Testis (tissue), 2 donors: ENCODE measurements at regions not wholly inside any gene's neighbourhood (a gene's known extent, or its start where the extent isn't known, plus 50 kb on each side); places are given as distances from the start of the nearest gene placed in this dataset.

ENCODE experiments used
- DNase-seq: peaks from one replicate; pipeline ENCODE4 v3.0.0-alpha.2; 2019
- H3K27ac ChIP-seq, 2 donors: fragments of 200-600 bp; sonication (generic); one replicate each; pipeline ENCODE4 v1.5.1; 2019
- H3K27me3 ChIP-seq: fragments of 200-600 bp; sonication (generic); one replicate; pipeline ENCODE4 v1.5.1; 2019
- H3K36me3 ChIP-seq: fragments of 200-600 bp; sonication (generic); one replicate; pipeline ENCODE4 v1.5.1; 2017; ENCODE audit warnings: low read depth; ENCODE audit errors: missing control alignments
- H3K4me1 ChIP-seq: fragments of 200-600 bp; sonication (generic); one replicate; pipeline ENCODE4 v1.5.1; 2019
- H3K4me3 ChIP-seq, 2 donors: fragments of 200-600 bp; sonication (generic); one replicate each; pipeline ENCODE4 v1.5.1; 2017 to 2019
- H3K9me3 ChIP-seq: fragments of 200-600 bp; sonication (generic); one replicate; pipeline ENCODE4 v1.5.1; 2017
- CTCF ChIP-seq, 3 experiments: fragments of 450-650 bp in 2 of 3; fragments of 200-600 bp in 1 of 3; sonication (generic) in 1 of 3; IDR thresholded peaks; one replicate each; pipeline ENCODE4 v1.5.1; 2016 to 2019; ENCODE audit warnings: antibody characterized with exemption in 3 of 3, mild to moderate bottlenecking in 2 of 3, moderate library complexity in 1 of 3
- POLR2A ChIP-seq: fragments of 450-650 bp; IDR thresholded peaks from one replicate; pipeline ENCODE4 v1.6.1; 2017; ENCODE audit warnings: antibody characterized with exemption, mild to moderate bottlenecking, moderate library complexity
- WGBS, 2 donors: methylation state at CpG; one replicate each; pipeline ENCODE4 v1.1.5; 2018; 5-methylcytosine and 5-hydroxymethylcytosine counted together
- intact Hi-C: fragments of 100-400 bp; cut with DNase I; formaldehyde crosslinking; loops from one replicate; pipeline ENCODE4 v1.15.1; 2023; ENCODE audit warnings: low total_unique reads

- peaks cover 2% of the 10 kb centered on the region for H3K4me1 ChIP-seq
- TF ChIP-seq POLR2A (no peak), CTCF (IDR thresholded peaks at IDR 0.05) (no peak)
- intact Hi-C loops, result no loop called here
- H3K4me3 ChIP-seq, result no peak overlapping the region
- DNase-seq, result no peak
- no peaks in the 10 kb centered on the region for H3K36me3 ChIP-seq
- 76 to 100% methylated on average over 2 to 5 of the region's 5 CpGs for WGBS, 2 donors
- H3K27ac ChIP-seq, result no peak overlapping the region
- no peaks in the 10 kb centered on the region for H3K27me3 ChIP-seq
- H3K9me3 ChIP-seq, result no peaks in the 10 kb centered on the region
Observed at GRCh38 chrX:39740078-39740477, 357.7 kb downstream of the BCOR start.

- H3K36me3 ChIP-seq, result no peaks in the 10 kb centered on the region
- no peak overlapping the region for H3K27ac ChIP-seq
- intact Hi-C loops, result no loop called here
- no peaks in the 10 kb centered on the region for H3K27me3 ChIP-seq
- H3K4me3 ChIP-seq, result no peak overlapping the region
- no peaks in the 10 kb centered on the region for H3K9me3 ChIP-seq
- TF ChIP-seq POLR2A, result no peak
- TF ChIP-seq CTCF (IDR thresholded peaks at IDR 0.05), result no peak
- DNase-seq, result no peak
- WGBS, 2 donors, result 86 to 88% methylated on average over 1 to 3 of the region's 3 CpGs
- H3K4me1 ChIP-seq, result no peaks in the 10 kb centered on the region
Observed at GRCh38 chrX:39741904-39742303, 355.9 kb downstream of the BCOR start.

- Histone ChIP-seq H3K27me3 (no peaks in the 10 kb centered on the region), H3K4me3 (no peak overlapping the region), H3K9me3 (no peaks in the 10 kb centered on the region), H3K4me1 (no peaks in the 10 kb centered on the region), H3K36me3 (no peaks in the 10 kb centered on the region), H3K27ac (no peak overlapping the region)
- TF ChIP-seq POLR2A (no peak), CTCF (IDR thresholded peaks at IDR 0.05) (no peak)
- intact Hi-C loops, result no loop called here
- WGBS, 2 donors, result 90 to 94% methylated on average over 2 of the region's 2 CpGs
- DNase-seq, result no peak
Observed at GRCh38 chrX:39745818-39746217, 351.9 kb downstream of the BCOR start.

- no peaks in the 10 kb centered on the region for H3K4me1 ChIP-seq
- no peak for DNase-seq
- no peaks in the 10 kb centered on the region for H3K9me3 ChIP-seq
- H3K27me3 ChIP-seq, result no peaks in the 10 kb centered on the region
- no peak overlapping the region for H3K4me3 ChIP-seq
- H3K36me3 ChIP-seq, result no peaks in the 10 kb centered on the region
- 59 to 68% methylated on average over 5 of the region's 5 CpGs for WGBS, 2 donors
- no peak for TF ChIP-seq CTCF (IDR thresholded peaks at IDR 0.05)
- H3K27ac ChIP-seq, result no peak overlapping the region
- intact Hi-C loops, result no loop called here
Observed at GRCh38 chrX:39749135-39749534, 348.6 kb downstream of the BCOR start.

GRCh38 chrX:39749728-39750127 lies 348.0 kb downstream of the BCOR start:
- H3K4me1 ChIP-seq, result no peaks in the 10 kb centered on the region
- H3K27ac ChIP-seq, result no peak overlapping the region
- 79 to 84% methylated on average over 5 of the region's 5 CpGs for WGBS, 2 donors
- no peak for DNase-seq
- H3K27me3 ChIP-seq, result no peaks in the 10 kb centered on the region
- no peak overlapping the region for H3K4me3 ChIP-seq
- H3K36me3 ChIP-seq, result no peaks in the 10 kb centered on the region
- H3K9me3 ChIP-seq, result no peaks in the 10 kb centered on the region
- intact Hi-C loops, result no loop called here
- TF ChIP-seq POLR2A (no peak), CTCF (IDR thresholded peaks at IDR 0.05) (no peak)
